ENCODE measurements at regions not wholly inside any gene's neighbourhood (a gene's known extent, or its start where the extent isn't known, plus 50 kb on each side); places are given as distances from the start of the nearest gene placed in this dataset.

DNA sequence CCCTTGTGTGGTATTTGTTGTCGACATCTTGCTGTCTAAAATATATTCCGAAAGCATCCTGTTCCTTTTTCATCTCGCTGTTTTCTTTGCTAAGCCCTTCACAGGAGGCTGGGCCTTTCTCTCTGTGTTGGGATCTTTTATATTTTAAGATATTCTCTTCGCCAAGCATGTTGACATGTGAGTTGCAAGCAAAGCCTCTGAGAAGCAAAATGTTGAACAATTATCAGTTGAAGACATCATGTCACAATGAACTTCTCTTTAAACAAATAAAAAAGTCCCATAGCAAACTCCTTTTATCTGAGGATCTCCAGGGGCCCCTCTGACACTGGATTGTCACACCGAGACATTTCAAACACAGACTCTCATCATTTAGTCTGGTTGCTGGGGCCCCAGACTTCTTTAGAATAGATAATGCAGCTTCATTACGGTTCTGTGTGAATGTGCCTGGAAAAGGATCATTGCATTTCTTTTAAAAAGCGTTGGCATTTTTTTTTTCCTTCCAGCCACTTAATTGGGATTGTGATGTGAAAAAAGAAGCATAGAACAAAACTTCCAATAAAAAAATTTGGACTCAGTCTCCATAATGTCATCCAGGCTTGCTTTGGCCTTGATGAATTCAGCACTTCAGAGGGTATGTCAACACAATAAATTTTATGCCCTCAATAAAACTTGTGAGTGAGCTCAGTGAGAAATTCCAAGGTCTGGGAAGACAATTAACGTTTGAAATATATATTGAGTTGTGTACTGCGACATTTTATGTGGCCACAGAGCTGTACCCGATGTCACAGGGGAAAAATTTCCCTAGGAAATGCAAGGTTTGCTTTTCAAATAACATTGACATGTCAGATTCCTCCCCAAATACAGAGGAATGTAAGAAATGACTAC is 496.8 kb downstream of the XYLT1 start:
- TF ChIP-seq, protein P1, sequence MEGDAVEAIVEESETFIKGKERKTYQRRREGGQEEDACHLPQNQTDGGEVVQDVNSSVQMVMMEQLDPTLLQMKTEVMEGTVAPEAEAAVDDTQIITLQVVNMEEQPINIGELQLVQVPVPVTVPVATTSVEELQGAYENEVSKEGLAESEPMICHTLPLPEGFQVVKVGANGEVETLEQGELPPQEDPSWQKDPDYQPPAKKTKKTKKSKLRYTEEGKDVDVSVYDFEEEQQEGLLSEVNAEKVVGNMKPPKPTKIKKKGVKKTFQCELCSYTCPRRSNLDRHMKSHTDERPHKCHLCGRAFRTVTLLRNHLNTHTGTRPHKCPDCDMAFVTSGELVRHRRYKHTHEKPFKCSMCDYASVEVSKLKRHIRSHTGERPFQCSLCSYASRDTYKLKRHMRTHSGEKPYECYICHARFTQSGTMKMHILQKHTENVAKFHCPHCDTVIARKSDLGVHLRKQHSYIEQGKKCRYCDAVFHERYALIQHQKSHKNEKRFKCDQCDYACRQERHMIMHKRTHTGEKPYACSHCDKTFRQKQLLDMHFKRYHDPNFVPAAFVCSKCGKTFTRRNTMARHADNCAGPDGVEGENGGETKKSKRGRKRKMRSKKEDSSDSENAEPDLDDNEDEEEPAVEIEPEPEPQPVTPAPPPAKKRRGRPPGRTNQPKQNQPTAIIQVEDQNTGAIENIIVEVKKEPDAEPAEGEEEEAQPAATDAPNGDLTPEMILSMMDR (IDR thresholded peaks at IDR 0.05): no peak

DNA sequence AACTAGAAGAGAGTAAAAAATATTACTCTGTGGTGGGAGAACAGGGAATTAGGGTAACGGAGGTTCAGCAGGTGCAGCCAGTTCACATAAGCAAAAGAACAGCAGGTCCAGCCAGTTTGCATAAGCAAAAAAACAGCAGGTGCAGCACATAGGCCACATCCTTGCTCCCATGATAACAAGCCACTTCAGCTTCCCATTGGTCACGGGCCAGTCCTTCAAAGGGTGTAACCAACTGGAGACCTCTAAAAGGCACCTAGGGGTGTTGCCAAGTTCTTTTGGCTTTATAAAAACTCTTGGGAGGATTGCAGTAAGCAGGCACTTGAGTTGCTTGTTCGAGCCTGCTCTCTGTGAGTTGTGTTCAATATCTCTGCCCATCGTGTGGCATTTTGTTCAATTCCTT is 488.1 kb downstream of the XYLT1 start:
- TF ChIP-seq, protein P1 (IDR thresholded peaks at IDR 0.05): no peak

DNA sequence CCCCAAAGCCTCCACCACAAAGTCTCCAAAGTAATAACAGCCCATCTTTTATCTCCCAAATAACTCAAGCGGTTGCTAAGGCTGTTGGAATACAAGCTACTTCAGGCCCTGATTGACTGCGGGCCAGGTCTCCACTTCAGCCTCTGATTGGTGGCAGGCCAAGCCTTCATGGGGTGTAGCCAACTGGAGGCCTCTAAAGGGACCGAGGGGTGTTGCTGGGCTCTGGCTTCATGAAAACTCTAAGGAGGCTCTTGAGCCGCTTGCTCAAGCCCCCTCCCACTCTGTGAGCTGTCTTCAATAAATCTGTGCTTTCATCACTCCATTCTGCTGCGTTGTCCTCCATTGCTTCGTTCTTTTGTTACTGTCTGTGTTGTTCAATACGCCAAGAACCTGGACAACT is 487.2 kb downstream of the XYLT1 start:
- TF ChIP-seq, protein P1 (IDR thresholded peaks at IDR 0.05): no peak

DNA sequence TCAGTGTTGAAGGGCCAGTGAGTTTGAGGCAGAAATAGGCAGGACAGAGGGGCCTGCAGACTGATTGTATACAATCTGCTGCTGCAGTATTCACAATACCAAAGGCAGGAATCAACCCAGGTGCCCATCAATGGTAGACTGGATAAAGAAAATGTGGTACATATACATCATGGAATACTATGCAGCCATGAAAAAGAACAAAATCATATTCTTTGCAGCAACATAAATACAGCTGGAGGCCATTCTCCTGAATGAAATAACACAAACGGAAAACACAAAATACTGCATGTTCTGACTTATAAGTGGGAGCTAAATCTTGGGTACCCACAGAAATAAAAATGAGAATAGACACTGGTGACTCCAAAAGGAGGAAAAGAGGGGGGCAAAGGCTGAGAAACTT is 485.1 kb downstream of the XYLT1 start:
- TF ChIP-seq, protein P1 (IDR thresholded peaks at IDR 0.05): no peak

GRCh38 chr16:16988963-16989362 is 481.8 kb downstream of the XYLT1 start:
- TF ChIP-seq, protein P1 (IDR thresholded peaks at IDR 0.05): no peak

DNA sequence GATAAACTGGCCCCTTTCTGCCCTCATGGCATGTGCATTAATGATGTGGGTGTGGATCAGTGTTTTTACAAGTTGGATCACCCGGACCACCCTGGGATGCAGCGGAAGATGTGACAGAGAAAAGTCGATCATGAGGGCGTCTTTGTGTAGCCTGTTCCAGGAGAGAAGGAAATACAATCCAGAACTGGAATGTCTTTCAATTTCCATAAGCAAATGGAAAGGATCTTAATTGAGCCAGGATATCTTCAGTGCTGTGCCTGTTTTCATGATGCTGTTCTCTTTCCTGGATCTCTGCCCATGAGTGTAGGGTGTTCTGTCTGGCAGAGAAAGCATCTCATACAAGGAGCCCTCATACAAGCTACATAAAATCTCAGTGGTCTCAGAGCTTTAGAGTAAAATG is 481.4 kb downstream of the XYLT1 start:
- TF ChIP-seq, protein P1 (IDR thresholded peaks at IDR 0.05): no peak

- TF ChIP-seq, protein P1 (IDR thresholded peaks at IDR 0.05): no peak
These were observed 479.0 kb downstream of the XYLT1 start for GRCh38 chr16:16991711-16992110.
